IMR-90 (cell line): ENCODE measurements at regions not wholly inside any gene's neighbourhood (a gene's known extent, or its start where the extent isn't known, plus 50 kb on each side); places are given as distances from the start of the nearest gene placed in this dataset.

Source experiments
- ATAC-seq: fragments of 200-7000 bp; cut with Tn5 transposase; 2 replicates; pipeline ENCODE4 v1.9.1; 2020; ENCODE audit warnings: low read depth, mild to moderate bottlenecking, moderate library complexity
- BruUV-seq: library from RNA; stranded (reverse); fragments of 400-500 nt; replicated peaks from 2 replicates; lab custom pipeline; 2021; lab: Mats Ljungman, UMichigan
- CTCF ChIA-PET: fragments of 300-600 bp; formaldehyde crosslinking; extraction: SDS; loops from one replicate; lab custom pipeline; 2021; ENCODE audit warnings: antibody characterized with exemption; lab: Yijun Ruan, JAX
- POLR2A ChIA-PET: fragments of 300-600 bp; sonication (Branson Sonifier 250); formaldehyde crosslinking; loops from one replicate; lab custom pipeline; 2022; ENCODE audit warnings: antibody characterized with exemption; ENCODE audit not compliant: unreplicated experiment; lab: Charles Lee
- DNase-seq: peaks from one replicate; pipeline ENCODE4 v3.0.0; 2013
- H2AFZ ChIP-seq: replicated peaks from 2 replicates; pipeline ENCODE3; 2013; ENCODE audit warnings: low read length, mild to moderate bottlenecking; ENCODE audit not compliant: poor library complexity
- H2AK5ac ChIP-seq: 2 replicates; pipeline ENCODE4 v1.6.1; 2013; ENCODE audit warnings: low read depth, low read length, inconsistent platforms
- H2AK9ac ChIP-seq: replicated peaks from 2 replicates; pipeline ENCODE3; 2013; ENCODE audit warnings: mild to moderate bottlenecking, low read depth, low read length, moderate library complexity; ENCODE audit not compliant: poor library complexity
- H2BK120ac ChIP-seq: 2 replicates; pipeline ENCODE4 v1.6.1; 2013; ENCODE audit warnings: low read depth, low read length, inconsistent platforms
- H2BK15ac ChIP-seq: 3 replicates; pipeline ENCODE4 v1.6.1; 2013; ENCODE audit warnings: low read depth, low read length, inconsistent platforms
- H2BK20ac ChIP-seq: 2 replicates; pipeline ENCODE4 v1.6.1; 2013; ENCODE audit warnings: low read depth, mild to moderate bottlenecking, inconsistent platforms, low read length, moderate library complexity
- H2BK5ac ChIP-seq: 2 replicates; pipeline ENCODE4 v1.6.1; 2013; ENCODE audit warnings: mild to moderate bottlenecking, low read depth, low read length, inconsistent platforms; ENCODE audit not compliant: poor library complexity, severe bottlenecking
- H3K14ac ChIP-seq: replicated peaks from 2 replicates; pipeline ENCODE4 v1.6.1; 2013; ENCODE audit warnings: low read depth, low read length, inconsistent platforms
- H3K18ac ChIP-seq: 2 replicates; pipeline ENCODE4 v1.6.1; 2013; ENCODE audit warnings: low read depth, low read length, control low read depth
- H3K23ac ChIP-seq: 2 replicates; pipeline ENCODE4 v1.6.1; 2013; ENCODE audit warnings: low read depth, low read length, inconsistent platforms
- H3K27ac ChIP-seq: 2 replicates; pipeline ENCODE4 v1.5.1; 2013; ENCODE audit warnings: mild to moderate bottlenecking, control low read depth, low read length; ENCODE audit not compliant: insufficient read depth
- H3K27me3 ChIP-seq: 2 replicates; pipeline ENCODE4 v1.6.1; 2013; ENCODE audit warnings: low read length; ENCODE audit not compliant: control insufficient read depth, insufficient read depth
- H3K36me3 ChIP-seq: 2 replicates; pipeline ENCODE4 v1.6.1; 2013; ENCODE audit warnings: low read length, mixed read lengths; ENCODE audit not compliant: control insufficient read depth, insufficient read depth
- H3K4ac ChIP-seq: 2 replicates; pipeline ENCODE4 v1.6.1; 2013; ENCODE audit warnings: low read depth, low read length, inconsistent platforms
- H3K4me1 ChIP-seq: 2 replicates; pipeline ENCODE4 v1.6.1; 2013; ENCODE audit warnings: low read length, mixed read lengths; ENCODE audit not compliant: control insufficient read depth, insufficient read depth
- H3K4me2 ChIP-seq: 2 replicates; pipeline ENCODE4 v1.6.1; 2013; ENCODE audit warnings: low read depth, mild to moderate bottlenecking, control low read depth, low read length, moderate library complexity
- H3K4me3 ChIP-seq: 2 replicates; pipeline ENCODE4 v1.5.1; 2013; ENCODE audit warnings: low read depth, mild to moderate bottlenecking, control low read depth, low read length, moderate library complexity; ENCODE audit not compliant: insufficient read depth
- H3K56ac ChIP-seq: 2 replicates; pipeline ENCODE4 v1.6.1; 2013; ENCODE audit warnings: low read length, inconsistent platforms; ENCODE audit not compliant: insufficient read depth; ENCODE audit errors: extremely low read depth
- H3K79me1 ChIP-seq, 2 experiments: 2 replicates each; pipeline ENCODE4 v1.6.1; 2013; ENCODE audit warnings: low read length in 2 of 2, inconsistent platforms in 1 of 2, low read depth in 1 of 2
- H3K9ac ChIP-seq: 2 replicates; pipeline ENCODE4 v1.6.1; 2013; ENCODE audit warnings: low read depth, low read length, control low read depth
- H3K9me1 ChIP-seq: 2 replicates; pipeline ENCODE4 v1.6.1; 2013; ENCODE audit warnings: low read length, inconsistent platforms; ENCODE audit not compliant: insufficient read depth
- H3K9me3 ChIP-seq: 2 replicates; pipeline ENCODE4 v1.6.1; 2013; ENCODE audit warnings: low read length; ENCODE audit not compliant: control insufficient read depth, insufficient read depth
- H4K20me1 ChIP-seq: 2 replicates; pipeline ENCODE4 v1.6.1; 2013; ENCODE audit warnings: low read length, inconsistent platforms; ENCODE audit not compliant: insufficient read depth
- H4K5ac ChIP-seq: 2 replicates; pipeline ENCODE4 v1.6.1; 2013; ENCODE audit warnings: mild to moderate bottlenecking, low read depth, low read length, control low read depth
- H4K8ac ChIP-seq, 2 experiments: 2 replicates each; pipeline ENCODE4 v1.6.1; 2013; ENCODE audit warnings: low read depth in 2 of 2, low read length in 2 of 2, control low read depth in 1 of 2, inconsistent platforms in 1 of 2
- H4K91ac ChIP-seq: 2 replicates; pipeline ENCODE4 v1.6.1; 2013; ENCODE audit warnings: low read depth, low read length, inconsistent platforms; ENCODE audit not compliant: insufficient read depth
- BHLHE40 ChIP-seq: fragments of 150-350 bp; IDR thresholded peaks from 2 replicates; pipeline ENCODE4 v1.6.1; 2016; ENCODE audit warnings: mild to moderate bottlenecking, low read depth, low read length
- CEBPB ChIP-seq: IDR thresholded peaks from 2 replicates; pipeline ENCODE4 v1.6.1; 2012; ENCODE audit warnings: low read depth, low read length, improper control_type of control experiment
- CHD1 ChIP-seq: IDR thresholded peaks from 2 replicates; pipeline ENCODE4 v1.6.1; 2012; ENCODE audit warnings: low read depth, low read length, improper control_type of control experiment
- ELK1 ChIP-seq: fragments of 150-350 bp; IDR thresholded peaks from 2 replicates; pipeline ENCODE4 v1.6.1; 2016; ENCODE audit warnings: low read depth, mild to moderate bottlenecking, low read length, moderate library complexity, borderline replicate concordance
- FOS ChIP-seq: fragments of 150-350 bp; IDR thresholded peaks from 2 replicates; pipeline ENCODE4 v1.6.1; 2016; ENCODE audit warnings: low read depth, low read length
- MAFK ChIP-seq: IDR thresholded peaks from 2 replicates; pipeline ENCODE4 v1.6.1; 2012; ENCODE audit warnings: low read depth, low read length, improper control_type of control experiment
- MAZ ChIP-seq: IDR thresholded peaks from 2 replicates; pipeline ENCODE4 v1.6.1; 2012; ENCODE audit warnings: low read depth, mild to moderate bottlenecking, low read length, improper control_type of control experiment, moderate library complexity, borderline replicate concordance
- MXI1 ChIP-seq: IDR thresholded peaks from 2 replicates; pipeline ENCODE4 v1.6.1; 2012; ENCODE audit warnings: low read depth, mild to moderate bottlenecking, low read length, moderate library complexity, borderline replicate concordance
- NFE2L2 ChIP-seq: fragments of 150-350 bp; IDR thresholded peaks from 2 replicates; pipeline ENCODE4 v1.6.1; 2016; ENCODE audit warnings: low read depth, mild to moderate bottlenecking, low read length
- POLR2A ChIP-seq: IDR thresholded peaks from 2 replicates; pipeline ENCODE4 v1.6.1; 2012; ENCODE audit warnings: mild to moderate bottlenecking, low read depth, low read length
- RAD21 ChIP-seq: IDR thresholded peaks from 2 replicates; pipeline ENCODE4 v1.6.1; 2012; ENCODE audit warnings: low read length, improper control_type of control experiment
- RCOR1 ChIP-seq: IDR thresholded peaks from 2 replicates; pipeline ENCODE4 v1.6.1; 2012; ENCODE audit warnings: mild to moderate bottlenecking, low read length, improper control_type of control experiment; ENCODE audit not compliant: insufficient replicate concordance
- RFX5 ChIP-seq: IDR thresholded peaks from 2 replicates; pipeline ENCODE4 v1.8.0; 2012; ENCODE audit warnings: low read depth, mild to moderate bottlenecking, low read length, moderate library complexity
- SMC3 ChIP-seq: fragments of 150-350 bp; IDR thresholded peaks from 2 replicates; pipeline ENCODE4 v1.6.1; 2016; ENCODE audit warnings: low read depth, mild to moderate bottlenecking, antibody characterized with exemption, low read length, moderate library complexity
- WGBS, 2 experiments: methylation state at CpG; one replicate each; pipeline versions ENCODE4 v1.1.5 to v1.1.7; 2013; ENCODE audit warnings: missing lambda C conversion rate in 2 of 2; ENCODE audit not compliant: insufficient read length in 1 of 2; ENCODE audit errors: extremely low coverage in 2 of 2; 5-methylcytosine and 5-hydroxymethylcytosine counted together
- dilution Hi-C: fragments of 300-500 bp; cut with HindIII; formaldehyde crosslinking; loops from one replicate; pipeline ENCODE4 v1.14.3; 2018; ENCODE audit warnings: low sequenced_read_pairs; ENCODE audit not compliant: unreplicated experiment
- in situ Hi-C: fragments of 300-500 bp; cut with MboI; formaldehyde crosslinking; loops from 3 replicates; pipeline ENCODE4 v1.14.3; 2019; ENCODE audit warnings: low sequenced_read_pairs, inconsistent platforms, mixed read lengths
- intact Hi-C: fragments of 100-400 bp; cut with micrococcal nuclease; formaldehyde crosslinking; loops from 2 replicates; pipeline ENCODE4 v1.10.0; 2022
- TF ChIP-seq, protein P1 (sequence below): fragments of 150-350 bp; IDR thresholded peaks from 2 replicates; pipeline ENCODE4 v1.6.1; 2017; ENCODE audit warnings: mild to moderate bottlenecking, antibody characterized with exemption, low read length, low read depth
- TF ChIP-seq, protein P2 (sequence below): conservative IDR thresholded peaks from 2 replicates; pipeline ENCODE4 v1.5.1; 2012; ENCODE audit warnings: mild to moderate bottlenecking, low read depth, low read length, improper control_type of control experiment

GRCh38 chr7:81154565-81154964 is 235.7 kb upstream of the SEMA3C start:
- intact Hi-C loops, result no loop called here
- no peak overlapping the region for H3K23ac ChIP-seq
- no peaks in the 10 kb centered on the region for H3K4me1 ChIP-seq
- TF ChIP-seq, protein P1, sequence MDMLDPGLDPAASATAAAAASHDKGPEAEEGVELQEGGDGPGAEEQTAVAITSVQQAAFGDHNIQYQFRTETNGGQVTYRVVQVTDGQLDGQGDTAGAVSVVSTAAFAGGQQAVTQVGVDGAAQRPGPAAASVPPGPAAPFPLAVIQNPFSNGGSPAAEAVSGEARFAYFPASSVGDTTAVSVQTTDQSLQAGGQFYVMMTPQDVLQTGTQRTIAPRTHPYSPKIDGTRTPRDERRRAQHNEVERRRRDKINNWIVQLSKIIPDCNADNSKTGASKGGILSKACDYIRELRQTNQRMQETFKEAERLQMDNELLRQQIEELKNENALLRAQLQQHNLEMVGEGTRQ, result no peak
- TF ChIP-seq NFE2L2 (no peak), MXI1 (no peak), MAFK (no peak), MAZ (no peak), SMC3 (no peak), RFX5 (no peak), RCOR1 (no peak), POLR2A (no peak), ELK1 (no peak), BHLHE40 (no peak), RAD21 (no peak), FOS (no peak), CEBPB (no peak), CHD1 (no peak)
- TF ChIP-seq, protein P2, sequence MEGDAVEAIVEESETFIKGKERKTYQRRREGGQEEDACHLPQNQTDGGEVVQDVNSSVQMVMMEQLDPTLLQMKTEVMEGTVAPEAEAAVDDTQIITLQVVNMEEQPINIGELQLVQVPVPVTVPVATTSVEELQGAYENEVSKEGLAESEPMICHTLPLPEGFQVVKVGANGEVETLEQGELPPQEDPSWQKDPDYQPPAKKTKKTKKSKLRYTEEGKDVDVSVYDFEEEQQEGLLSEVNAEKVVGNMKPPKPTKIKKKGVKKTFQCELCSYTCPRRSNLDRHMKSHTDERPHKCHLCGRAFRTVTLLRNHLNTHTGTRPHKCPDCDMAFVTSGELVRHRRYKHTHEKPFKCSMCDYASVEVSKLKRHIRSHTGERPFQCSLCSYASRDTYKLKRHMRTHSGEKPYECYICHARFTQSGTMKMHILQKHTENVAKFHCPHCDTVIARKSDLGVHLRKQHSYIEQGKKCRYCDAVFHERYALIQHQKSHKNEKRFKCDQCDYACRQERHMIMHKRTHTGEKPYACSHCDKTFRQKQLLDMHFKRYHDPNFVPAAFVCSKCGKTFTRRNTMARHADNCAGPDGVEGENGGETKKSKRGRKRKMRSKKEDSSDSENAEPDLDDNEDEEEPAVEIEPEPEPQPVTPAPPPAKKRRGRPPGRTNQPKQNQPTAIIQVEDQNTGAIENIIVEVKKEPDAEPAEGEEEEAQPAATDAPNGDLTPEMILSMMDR, result no peak
- no peak overlapping the region for H4K8ac ChIP-seq
- BruUV-seq, result no TSS peak
- no peak overlapping the region for H2AFZ ChIP-seq
- no peak overlapping the region for H3K4me2 ChIP-seq
- dilution Hi-C loops, result no loop called here
- no peak overlapping the region for H4K91ac ChIP-seq
- H3K79me1 ChIP-seq, result no peaks in the 10 kb centered on the region
- POLR2A ChIA-PET, result no interaction called here
- no peak overlapping the region for H2BK20ac ChIP-seq
- H2AK9ac ChIP-seq, result no peak overlapping the region
- no peak for DNase-seq
- no peak overlapping the region for H3K56ac ChIP-seq
- no peaks in the 10 kb centered on the region for H4K20me1 ChIP-seq
- no peak overlapping the region for H2BK120ac ChIP-seq
- no peaks in the 10 kb centered on the region for H3K36me3 ChIP-seq
- H3K27ac ChIP-seq, result no peak overlapping the region
- in situ Hi-C loops, result no loop called here
- H3K9me1 ChIP-seq, result no peaks in the 10 kb centered on the region
- no peaks in the 10 kb centered on the region for H3K9me3 ChIP-seq
- H3K9ac ChIP-seq, result no peak overlapping the region
- no peak overlapping the region for H3K14ac ChIP-seq
- no peak overlapping the region for H3K4me3 ChIP-seq
- H2BK5ac ChIP-seq, result no peak overlapping the region
- CTCF ChIA-PET, result no interaction called here
- no peak overlapping the region for H2BK15ac ChIP-seq
- H3K27me3 ChIP-seq, result no peaks in the 10 kb centered on the region
- ATAC-seq, result no peak
- H3K18ac ChIP-seq, result no peak overlapping the region
- no peak overlapping the region for H3K4ac ChIP-seq
- H4K5ac ChIP-seq, result no peak overlapping the region
- H2AK5ac ChIP-seq, result no peak overlapping the region
- WGBS, 2 experiments, result 100% methylated on average over 1 of the region's 1 CpG; no CpG with 5 or more reads in 1 of the 2 experiments
